ENCODE measurements at regions not wholly inside any gene's neighbourhood (a gene's known extent, or its start where the extent isn't known, plus 50 kb on each side); places are given as distances from the start of the nearest gene placed in this dataset.

- no peak for DNase-seq
Measured at GRCh38 chr3:148092624-148093347, 604.9 kb upstream of the AGTR1 start.

- no peak for DNase-seq
Measured at GRCh38 chr3:148093753-148094152, 604.0 kb upstream of the AGTR1 start.

GRCh38 chr3:148095962-148096361 is 601.7 kb upstream of the AGTR1 start:
- no peak for DNase-seq

DNA sequence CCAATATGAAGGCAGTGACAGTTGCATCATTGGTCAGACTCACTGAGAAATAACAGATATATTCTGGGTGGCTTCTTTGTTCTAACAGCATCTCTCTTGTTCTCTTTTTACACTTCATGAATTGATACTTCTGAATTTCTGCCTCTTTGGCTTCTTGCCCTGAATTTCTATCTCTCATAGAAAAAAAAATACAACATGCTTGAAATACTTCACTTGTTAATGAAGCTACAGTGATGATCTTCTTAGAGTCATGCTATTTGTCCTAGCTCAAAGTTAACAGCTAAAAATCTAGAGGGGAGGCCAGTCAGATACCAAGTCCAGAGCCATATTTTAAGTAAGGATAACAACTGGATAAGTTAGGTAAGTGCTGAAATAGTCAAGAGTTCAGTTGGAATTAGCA is 597.2 kb upstream of the AGTR1 start:
- DNase-seq = no peak

DNA sequence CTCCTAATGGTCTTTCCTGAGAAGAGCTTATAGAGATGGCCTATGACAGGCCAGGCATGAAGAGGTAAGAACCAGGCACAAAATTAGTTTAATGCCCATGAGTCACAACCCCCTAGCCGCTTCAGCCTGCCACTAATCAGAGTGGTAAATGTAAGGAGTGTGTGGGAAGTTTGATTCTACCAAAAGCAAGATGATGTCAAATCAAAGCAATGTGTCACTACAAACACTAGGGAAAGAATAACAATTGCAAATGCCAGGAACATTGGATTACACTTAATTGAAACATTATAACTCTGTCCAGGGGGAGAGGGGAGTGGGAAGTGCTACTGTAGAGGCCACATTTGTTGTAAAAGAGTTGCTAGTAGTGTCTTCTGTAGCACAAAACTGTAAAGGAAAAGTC is 596.6 kb upstream of the AGTR1 start:
- no peak for DNase-seq

DNA sequence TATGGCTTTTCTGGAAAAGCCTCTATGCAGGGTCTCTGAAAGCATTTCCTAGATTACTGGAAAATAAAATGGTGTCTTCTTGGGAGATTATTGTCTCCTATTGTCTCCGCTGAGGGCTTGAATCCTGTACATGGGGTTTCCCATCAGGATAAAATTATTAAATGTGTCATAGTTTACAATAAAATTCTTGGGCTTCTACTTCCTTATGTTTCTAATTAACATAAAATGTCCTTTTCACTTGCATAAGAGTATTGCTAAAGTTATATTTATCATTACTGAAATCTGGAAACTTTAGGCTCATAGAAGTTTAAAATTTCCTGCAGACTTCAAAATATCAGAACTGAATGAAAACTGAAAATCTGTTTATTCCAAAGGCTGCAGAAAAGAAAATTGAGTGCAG is 595.5 kb upstream of the AGTR1 start:
- no peak for DNase-seq

GRCh38 chr3:148106062-148106461 is 591.6 kb upstream of the AGTR1 start:
- no peak for DNase-seq

DNA sequence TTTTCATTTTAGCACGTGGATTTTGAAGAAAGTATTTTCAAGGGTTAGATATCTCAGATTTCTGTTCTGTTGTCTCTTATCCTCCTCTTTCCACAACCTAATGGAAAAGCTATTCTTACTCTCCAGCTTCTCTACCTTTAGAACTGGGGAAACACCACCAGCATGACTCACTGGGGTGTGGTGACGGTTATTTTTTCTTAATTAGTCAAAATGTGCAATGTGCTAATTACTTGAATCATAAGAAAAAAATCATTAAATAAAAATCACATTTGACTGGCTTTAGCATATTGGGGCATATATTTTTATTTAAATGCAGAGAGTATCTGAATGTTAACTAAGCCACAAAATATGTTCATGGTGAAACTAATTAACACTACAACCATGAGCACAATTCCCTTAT is 570.7 kb upstream of the AGTR1 start:
- DNase-seq = no peak

GRCh38 chr3:148128136-148128535 is 569.6 kb upstream of the AGTR1 start:
- DNase-seq = no peak

DNA sequence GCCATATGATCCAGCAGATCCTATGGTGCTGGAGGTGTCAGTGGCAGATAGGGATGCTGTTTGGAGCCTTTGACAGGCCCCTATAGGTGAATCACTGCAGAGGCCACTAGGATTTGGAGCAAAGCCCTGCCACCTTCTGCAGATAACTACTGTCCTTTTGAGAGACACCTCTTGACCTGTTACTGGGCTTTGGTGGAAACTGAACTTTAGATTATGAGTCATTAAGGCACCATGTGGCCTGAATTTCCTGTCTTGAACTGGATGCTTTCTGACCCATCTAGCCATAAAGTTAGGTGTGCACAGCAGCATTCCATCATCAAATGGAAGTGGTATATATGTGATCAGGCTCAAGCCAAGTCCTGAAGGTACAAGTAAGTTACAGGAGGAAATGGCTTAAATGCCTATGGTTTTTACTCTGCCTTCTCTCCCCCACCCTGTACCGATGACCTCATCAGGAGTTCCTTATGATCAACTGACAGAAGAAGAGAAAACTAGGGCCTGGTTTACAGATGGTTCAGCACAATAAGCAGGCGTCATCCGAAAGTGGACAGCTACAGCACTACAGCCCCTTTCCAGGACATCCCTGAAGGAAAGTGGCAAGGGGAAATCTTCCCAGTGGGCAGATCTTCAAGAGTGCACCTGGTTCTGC is 565.6 kb upstream of the AGTR1 start:
- DNase-seq = no peak

DNA sequence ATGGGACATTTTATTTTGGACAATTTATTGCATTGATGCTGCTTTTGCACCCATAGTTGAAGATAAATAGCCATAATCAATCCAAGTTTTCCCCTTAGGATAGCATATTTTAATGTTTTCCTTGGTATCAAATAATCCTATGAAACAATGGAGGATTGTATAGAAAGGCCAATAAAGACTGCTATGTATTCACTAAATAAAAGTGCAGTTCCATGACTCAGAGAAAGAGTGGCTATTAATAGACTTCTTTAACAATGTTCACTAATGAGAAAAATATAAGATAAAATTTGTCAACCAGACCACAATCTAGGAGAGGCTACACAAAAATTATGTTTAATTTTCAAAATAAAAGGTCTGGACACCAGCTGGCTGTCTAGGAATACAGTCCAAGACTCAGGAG is 560.9 kb upstream of the AGTR1 start:
- DNase-seq = no peak

DNA sequence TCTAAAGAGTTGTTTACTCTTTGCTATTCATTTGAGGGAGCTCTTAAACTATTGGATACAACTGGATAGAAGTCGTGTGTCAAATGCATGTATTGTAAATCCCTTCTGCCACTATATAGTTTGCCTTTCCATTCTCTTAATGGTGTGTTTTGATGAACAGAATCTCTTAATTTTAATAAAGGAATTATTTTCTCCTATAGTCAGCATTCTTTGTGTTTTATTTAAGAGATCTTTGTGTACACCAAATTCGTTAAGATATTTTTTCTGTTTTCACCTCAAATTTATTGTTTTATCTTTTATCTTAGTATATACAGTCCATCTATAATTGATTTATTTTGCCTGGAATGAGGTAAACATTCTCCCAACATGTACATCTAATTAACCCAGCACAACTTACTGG is 551.5 kb upstream of the AGTR1 start:
- no peak for DNase-seq

DNA sequence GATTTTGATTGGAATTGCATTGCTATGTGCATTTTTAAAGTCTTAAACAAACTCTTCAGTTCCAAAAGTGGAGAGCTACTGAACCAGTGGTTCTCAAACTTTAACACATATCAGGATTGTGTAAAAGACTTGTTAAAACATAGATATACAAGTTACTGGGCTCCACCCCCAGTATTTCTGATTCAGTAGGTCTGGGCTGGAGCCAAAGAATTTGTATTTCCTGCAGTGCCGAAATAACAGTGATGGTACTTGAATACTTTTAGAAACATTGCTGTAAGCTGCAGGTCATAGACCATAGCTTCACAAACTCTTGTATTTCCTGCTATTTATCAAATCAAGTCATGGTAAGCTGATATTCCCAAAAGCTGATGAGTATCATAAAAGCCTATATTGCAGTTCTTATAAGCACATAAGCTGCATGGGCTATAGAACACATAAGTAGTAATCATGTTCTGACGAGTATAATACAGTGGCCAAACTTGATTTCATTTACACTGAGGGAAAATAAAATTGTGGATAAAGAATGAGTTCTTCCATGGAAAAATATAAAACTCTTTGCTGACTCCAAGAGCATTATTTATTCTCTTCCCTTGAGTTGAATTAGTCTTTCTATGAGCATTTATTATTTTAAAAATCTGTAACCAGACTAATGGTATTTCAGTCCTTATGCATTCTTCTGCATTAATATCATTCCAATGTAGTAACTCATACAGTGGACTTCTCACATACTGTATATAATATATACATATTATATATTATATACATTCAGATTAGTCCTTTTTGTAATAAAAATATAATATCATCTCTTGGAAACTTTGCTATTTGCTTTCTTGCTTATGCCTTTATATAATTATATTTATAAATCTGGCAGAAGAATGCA is 550.5 kb upstream of the AGTR1 start:
- no peak for DNase-seq

DNA sequence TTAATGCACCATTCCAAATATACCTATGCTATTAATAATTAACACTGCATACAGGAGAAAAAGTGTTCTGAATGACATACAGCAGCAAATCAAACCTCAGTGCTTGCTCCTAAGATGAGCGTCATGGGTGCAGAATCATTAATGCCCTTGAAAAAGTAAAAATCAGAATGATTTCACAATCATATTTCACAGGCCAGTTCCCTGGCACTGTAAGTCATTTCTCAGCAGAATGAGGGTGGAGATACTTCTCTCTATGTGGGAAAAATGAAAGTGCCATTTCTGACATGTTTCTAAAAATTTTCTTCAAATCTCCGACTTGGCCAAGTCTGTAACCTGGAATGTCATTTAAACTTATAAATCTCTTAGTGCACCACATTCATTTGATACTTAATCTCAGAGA is 549.8 kb upstream of the AGTR1 start:
- no peak for DNase-seq

- no peak for DNase-seq
Measured at GRCh38 chr3:148149556-148149955, 548.1 kb upstream of the AGTR1 start.

GRCh38 chr3:148150141-148150540 is 547.6 kb upstream of the AGTR1 start:
- DNase-seq = no peak

DNA sequence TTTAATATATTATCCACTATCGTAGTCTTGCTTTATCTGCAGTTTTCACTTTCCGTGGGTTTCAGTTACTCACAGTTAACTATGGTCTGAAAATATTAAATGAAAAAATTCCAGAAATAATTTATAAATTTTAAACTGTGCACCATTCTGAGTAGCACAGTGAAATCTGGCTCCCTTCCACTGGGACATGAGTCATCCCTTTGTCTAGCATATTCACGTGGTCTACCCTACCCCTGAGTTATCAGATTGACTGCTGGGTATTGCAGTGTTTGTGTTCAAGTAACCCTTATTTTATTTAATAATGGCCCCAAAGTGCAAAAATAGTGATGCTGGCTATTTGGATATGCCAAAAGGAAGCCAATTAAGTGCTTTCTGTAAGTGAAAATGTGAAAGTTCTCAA is 539.5 kb upstream of the AGTR1 start:
- DNase-seq = no peak

DNA sequence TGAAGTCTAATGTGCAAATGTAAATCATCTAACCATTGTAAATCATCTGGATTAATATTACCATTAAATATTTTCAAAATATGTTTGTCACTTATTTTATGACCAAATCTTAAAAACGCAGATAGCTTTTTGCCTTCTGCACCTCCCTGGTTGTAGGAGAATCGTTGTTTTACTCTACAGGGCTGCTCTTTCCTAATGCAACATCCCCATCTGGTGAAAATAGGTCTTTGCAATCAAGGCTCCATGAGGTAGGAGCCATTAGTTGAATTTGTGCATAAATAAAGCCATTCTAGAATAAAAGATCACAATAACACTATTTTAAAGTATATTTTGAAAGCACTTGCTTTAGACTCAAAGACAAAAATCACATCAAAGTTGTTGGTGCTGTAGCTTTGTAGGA is 535.6 kb upstream of the AGTR1 start:
- DNase-seq = no peak

- no peak for DNase-seq
Measured at GRCh38 chr3:148168347-148168746, 529.4 kb upstream of the AGTR1 start.

DNA sequence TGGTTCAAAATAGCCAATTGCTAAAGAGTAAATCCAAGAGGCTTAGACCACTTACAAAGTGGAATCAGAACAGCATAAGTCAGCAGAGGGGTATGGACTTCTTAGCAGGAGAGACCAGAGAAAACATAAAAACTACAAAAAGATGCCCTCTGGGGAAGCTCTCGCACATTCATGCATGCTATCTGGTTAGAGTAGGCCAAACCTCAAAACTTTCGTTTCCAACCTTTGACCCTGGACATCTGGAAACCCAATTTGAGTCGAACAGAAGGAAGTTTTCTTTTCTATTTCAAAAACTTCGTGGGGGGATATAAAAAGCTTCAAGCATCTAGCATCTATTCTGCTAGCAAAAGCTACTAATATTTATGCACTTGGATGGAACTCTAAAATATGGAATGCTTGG is 523.9 kb upstream of the AGTR1 start:
- no peak for DNase-seq

- no peak for DNase-seq
Measured at GRCh38 chr3:148175214-148175613, 522.5 kb upstream of the AGTR1 start.

- peak; percentile 69 for DNase-seq
Measured at GRCh38 chr3:148178503-148178902, 519.2 kb upstream of the AGTR1 start.

- DNase-seq = no peak
Measured at GRCh38 chr3:148184798-148185197, 512.9 kb upstream of the AGTR1 start.

DNA sequence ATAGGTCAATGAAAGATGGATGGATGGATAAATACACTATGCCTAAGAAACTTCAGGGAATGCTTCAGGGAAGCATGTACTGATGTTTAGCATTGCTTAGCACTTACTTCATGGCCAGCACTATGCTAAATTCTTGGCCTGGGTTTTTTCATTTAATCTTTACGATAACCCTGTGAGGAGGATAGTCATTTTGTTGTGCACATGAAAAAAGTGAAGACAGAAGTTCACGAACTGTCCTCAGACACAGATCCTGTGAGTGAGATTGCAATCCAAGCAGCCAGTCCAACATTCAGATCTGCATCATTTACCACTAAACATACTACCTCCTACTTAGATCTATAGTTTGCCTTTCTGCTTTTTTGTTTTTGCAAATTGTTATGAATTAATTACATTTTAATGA is 510.8 kb upstream of the AGTR1 start:
- DNase-seq = no peak

Measured in NCI-H2029 (cell line).